B cell (primary cell): ENCODE measurements at regions not wholly inside any gene's neighbourhood (a gene's known extent, or its start where the extent isn't known, plus 50 kb on each side); places are given as distances from the start of the nearest gene placed in this dataset.

Experiments
- CTCF ChIP-seq: fragments of 200-600 bp; IDR thresholded peaks from one replicate; pipeline ENCODE4 v1.8.0; 2022; ENCODE audit warnings: antibody characterized with exemption, mild to moderate bottlenecking
- EZH2 ChIP-seq: IDR thresholded peaks from 2 replicates; pipeline ENCODE4 v1.6.1; 2012; ENCODE audit warnings: borderline replicate concordance, low read depth, mild to moderate bottlenecking, moderate library complexity, low read length; ENCODE audit not compliant: insufficient read depth, poor library complexity, severe bottlenecking

- no peak for TF ChIP-seq CTCF
- TF ChIP-seq EZH2: no peak
Observed at GRCh38 chr2:61732787-61733186, 121.1 kb downstream of the FAM161A start.
